ENCODE measurements at regions not wholly inside any gene's neighbourhood (a gene's known extent, or its start where the extent isn't known, plus 50 kb on each side); places are given as distances from the start of the nearest gene placed in this dataset.

DNA sequence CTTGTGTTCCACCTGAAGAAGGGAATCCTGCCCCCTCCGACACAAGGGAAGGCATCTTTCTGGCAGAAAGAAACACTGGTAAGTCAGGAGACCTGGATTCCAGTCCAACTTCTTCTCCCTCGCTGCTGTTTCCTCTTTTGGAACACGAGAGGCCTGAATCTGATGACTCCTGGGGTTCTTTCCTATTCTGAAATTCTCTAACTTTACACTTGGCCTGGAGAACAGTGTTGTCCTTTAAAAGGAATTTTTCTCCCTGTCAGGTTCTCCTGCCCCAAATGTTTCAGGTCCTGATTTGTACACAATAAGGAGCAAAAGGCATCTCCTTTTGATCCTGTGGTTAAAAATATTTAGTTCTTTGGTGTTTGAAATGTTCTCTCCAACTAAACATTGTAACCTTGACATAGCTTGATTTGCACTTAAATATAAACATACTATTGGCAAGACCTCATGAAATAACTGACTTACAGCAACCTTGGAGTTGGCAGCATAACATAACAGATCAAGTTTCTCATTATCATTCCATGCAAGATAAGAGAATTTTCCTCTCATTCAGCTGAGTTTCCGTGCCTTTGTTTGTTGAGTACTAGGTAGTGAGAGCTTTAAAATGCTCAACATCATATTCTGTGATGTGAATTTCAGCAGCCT, 244.8 kb downstream of the COG6 start:
- TF ChIP-seq POLR2AphosphoS5 (IDR thresholded peaks at IDR 0.05; ENCODE audit: low read depth, low read length) (no peak), TAF1 (IDR thresholded peaks at IDR 0.05; ENCODE audit: borderline replicate concordance, insufficient read depth, low read length) (no peak), SIN3A (IDR thresholded peaks at IDR 0.05; ENCODE audit: borderline replicate concordance, insufficient read depth, low read length) (no peak), FOXP2 (optimal IDR thresholded peaks at IDR 0.05; ENCODE audit: borderline replicate concordance, extremely low read depth, extremely low read length, insufficient read depth) (no peak)
- TF ChIP-seq, protein P1, sequence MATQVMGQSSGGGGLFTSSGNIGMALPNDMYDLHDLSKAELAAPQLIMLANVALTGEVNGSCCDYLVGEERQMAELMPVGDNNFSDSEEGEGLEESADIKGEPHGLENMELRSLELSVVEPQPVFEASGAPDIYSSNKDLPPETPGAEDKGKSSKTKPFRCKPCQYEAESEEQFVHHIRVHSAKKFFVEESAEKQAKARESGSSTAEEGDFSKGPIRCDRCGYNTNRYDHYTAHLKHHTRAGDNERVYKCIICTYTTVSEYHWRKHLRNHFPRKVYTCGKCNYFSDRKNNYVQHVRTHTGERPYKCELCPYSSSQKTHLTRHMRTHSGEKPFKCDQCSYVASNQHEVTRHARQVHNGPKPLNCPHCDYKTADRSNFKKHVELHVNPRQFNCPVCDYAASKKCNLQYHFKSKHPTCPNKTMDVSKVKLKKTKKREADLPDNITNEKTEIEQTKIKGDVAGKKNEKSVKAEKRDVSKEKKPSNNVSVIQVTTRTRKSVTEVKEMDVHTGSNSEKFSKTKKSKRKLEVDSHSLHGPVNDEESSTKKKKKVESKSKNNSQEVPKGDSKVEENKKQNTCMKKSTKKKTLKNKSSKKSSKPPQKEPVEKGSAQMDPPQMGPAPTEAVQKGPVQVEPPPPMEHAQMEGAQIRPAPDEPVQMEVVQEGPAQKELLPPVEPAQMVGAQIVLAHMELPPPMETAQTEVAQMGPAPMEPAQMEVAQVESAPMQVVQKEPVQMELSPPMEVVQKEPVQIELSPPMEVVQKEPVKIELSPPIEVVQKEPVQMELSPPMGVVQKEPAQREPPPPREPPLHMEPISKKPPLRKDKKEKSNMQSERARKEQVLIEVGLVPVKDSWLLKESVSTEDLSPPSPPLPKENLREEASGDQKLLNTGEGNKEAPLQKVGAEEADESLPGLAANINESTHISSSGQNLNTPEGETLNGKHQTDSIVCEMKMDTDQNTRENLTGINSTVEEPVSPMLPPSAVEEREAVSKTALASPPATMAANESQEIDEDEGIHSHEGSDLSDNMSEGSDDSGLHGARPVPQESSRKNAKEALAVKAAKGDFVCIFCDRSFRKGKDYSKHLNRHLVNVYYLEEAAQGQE (IDR thresholded peaks at IDR 0.05; ENCODE audit: insufficient read depth in 1 of 2, low read depth in 2 of 2, low read length in 2 of 2): no peak

Measured in PFSK-1 (cell line).